Occipital lobe (tissue), 1 donor: ENCODE measurements at regions not wholly inside any gene's neighbourhood (a gene's known extent, or its start where the extent isn't known, plus 50 kb on each side); places are given as distances from the start of the nearest gene placed in this dataset.
A peak's percentile ranks its signal among the peaks of the same experiment; 100 is the strongest.

ENCODE experiments used
- DNase-seq: peaks from one replicate; lab custom pipeline; 2025; lab: John Stamatoyannopoulos, UW

GRCh38 chr5:171625646-171626045 lies 160.0 kb upstream of the SMIM23 start:
- no peak for DNase-seq

- DNase-seq: no peak
These were observed 157.5 kb upstream of the SMIM23 start for GRCh38 chr5:171627936-171628632.

- DNase-seq: no peak
These were observed 157.0 kb upstream of the SMIM23 start for GRCh38 chr5:171628633-171628974.

GRCh38 chr5:171629221-171629620 lies 156.4 kb upstream of the SMIM23 start:
- DNase-seq: no peak

GRCh38 chr5:171629628-171630349 lies 155.8 kb upstream of the SMIM23 start:
- DNase-seq: peak; percentile 35

DNA sequence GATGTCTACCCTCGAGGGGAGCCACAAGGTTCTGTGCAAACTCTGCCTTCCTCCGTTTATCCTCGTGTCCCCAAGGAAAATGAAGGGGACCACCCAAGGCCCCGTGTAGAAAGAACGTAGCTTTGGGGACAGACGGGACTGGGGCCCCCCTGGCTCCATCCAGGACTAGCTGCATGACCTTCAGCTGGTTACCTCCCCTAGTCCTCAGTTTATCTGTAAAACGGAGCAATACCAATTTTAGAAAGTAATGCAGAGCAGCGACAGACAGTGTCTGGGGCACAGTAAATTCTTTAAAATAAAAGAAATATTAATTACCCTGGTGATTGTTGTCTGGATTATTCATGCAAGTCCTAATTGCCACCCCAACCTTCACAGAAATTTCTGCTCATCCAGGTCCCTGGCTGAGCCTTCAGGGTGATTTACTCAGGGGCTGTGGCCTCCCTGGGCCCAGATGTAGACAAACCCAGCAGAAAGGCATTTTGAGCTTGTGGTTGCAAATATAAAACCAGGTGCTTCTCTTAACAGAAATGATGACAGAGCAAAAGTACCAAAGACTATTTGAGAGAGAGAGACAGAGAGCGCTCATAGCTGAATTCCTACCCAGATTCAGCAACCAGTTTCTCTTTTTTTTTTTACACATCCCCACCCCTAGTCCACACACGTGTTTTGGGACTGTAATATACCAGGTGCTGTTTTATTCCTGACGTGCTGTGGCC lies 155.1 kb upstream of the SMIM23 start:
- DNase-seq: no peak

- DNase-seq: no peak
These were observed 153.0 kb upstream of the SMIM23 start for GRCh38 chr5:171632616-171633015.

DNA sequence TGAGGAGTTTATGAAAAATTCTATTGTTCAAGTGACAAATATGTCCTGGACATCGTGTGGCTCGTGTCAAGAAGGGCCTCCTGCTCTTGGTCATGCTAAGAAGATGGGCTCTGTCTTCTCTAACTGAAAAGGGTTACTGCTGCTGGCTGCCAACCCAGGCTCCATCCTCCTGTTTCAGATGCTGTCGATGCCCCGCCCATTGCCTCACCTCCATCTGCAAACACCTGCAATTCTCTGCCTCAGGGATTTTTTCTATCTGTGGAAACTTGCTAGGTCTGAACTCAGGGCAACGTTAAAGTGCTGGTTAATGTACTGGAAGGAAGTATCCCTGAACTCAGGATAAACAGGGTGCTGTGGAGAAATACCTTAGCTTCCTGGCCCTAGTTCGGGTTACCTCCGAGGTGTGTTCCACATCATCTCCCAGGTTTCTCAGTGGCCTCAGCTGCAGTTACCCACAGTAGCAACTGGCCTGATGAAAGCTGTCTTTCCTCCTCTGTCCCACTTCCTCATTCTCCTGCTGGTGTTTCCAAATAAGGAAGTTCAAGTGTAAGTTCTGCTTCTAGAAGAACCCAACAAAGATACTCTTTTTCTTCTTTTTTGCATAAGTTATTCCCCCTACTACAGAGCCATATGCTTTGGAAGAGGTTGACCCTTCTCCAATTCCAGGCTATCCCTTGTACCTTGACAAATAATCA lies 151.7 kb upstream of the SMIM23 start:
- no peak for DNase-seq

GRCh38 chr5:171634511-171634910 lies 151.1 kb upstream of the SMIM23 start:
- DNase-seq: no peak

GRCh38 chr5:171635028-171635427 lies 150.6 kb upstream of the SMIM23 start:
- no peak for DNase-seq

- no peak for DNase-seq
These were observed 149.9 kb upstream of the SMIM23 start for GRCh38 chr5:171635561-171636245.

DNA sequence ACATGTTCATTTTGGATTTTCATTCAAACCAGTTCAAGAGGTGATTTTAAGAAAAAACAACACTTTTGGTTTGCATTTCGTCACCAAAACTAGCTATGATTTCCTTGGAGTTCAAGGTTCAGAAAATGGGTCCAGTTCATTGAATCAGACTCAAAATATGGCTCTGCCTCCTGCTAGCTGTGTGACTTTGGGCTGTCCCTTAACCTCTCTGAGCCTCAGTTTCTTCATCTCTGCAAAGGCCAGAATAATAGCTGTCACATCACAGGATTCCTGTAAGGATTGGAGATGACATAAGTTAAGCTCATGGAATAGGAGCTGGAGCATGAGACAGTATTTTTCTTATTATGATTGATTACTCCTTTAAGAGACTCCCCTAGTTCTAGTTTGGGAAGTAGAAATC lies 147.8 kb upstream of the SMIM23 start:
- no peak for DNase-seq

GRCh38 chr5:171639205-171639621 lies 146.4 kb upstream of the SMIM23 start:
- no peak for DNase-seq

GRCh38 chr5:171639966-171640365 lies 145.7 kb upstream of the SMIM23 start:
- no peak for DNase-seq

GRCh38 chr5:171640480-171640879 lies 145.1 kb upstream of the SMIM23 start:
- no peak for DNase-seq

DNA sequence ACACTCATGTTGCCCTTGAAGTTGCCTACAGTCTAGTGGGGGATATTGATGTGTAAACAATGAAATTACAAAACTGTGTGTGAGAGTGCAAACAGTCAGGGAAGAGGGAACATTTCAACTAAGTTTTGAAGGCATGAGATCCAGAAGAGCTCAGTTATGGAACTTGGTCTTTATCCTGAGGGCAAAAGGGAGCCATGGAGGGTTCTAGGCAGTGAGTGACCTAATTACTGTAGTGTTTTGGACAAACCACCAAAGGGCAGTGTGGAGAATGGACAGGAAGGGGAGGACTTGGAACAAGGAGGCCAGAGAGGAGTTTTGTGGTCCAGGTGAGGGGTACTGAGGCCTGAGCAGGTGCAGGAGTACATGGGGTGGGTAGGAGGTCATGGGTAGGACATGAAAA lies 143.7 kb upstream of the SMIM23 start:
- DNase-seq: no peak

- DNase-seq: no peak
These were observed 142.7 kb upstream of the SMIM23 start for GRCh38 chr5:171642894-171643293.

DNA sequence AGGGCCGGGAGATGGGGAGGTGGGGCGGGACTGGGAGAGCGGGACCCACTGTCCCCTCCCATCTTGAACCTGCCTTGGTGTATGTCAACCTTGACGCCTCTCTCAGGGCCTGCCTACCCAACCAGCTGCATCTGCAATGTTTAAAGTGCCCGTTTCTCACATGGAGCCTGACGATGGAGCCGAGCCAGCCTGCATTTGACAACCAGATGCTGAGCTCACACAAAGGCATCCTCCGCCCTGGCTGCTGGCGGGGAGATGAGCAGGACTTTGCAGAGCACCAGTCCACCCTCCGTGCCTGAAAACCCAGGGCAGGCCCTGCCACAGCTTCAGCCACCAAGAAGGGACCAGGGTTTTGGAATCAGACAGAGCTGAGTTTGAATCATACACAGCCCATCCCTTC lies 141.1 kb upstream of the SMIM23 start:
- DNase-seq: peak; percentile 65

DNA sequence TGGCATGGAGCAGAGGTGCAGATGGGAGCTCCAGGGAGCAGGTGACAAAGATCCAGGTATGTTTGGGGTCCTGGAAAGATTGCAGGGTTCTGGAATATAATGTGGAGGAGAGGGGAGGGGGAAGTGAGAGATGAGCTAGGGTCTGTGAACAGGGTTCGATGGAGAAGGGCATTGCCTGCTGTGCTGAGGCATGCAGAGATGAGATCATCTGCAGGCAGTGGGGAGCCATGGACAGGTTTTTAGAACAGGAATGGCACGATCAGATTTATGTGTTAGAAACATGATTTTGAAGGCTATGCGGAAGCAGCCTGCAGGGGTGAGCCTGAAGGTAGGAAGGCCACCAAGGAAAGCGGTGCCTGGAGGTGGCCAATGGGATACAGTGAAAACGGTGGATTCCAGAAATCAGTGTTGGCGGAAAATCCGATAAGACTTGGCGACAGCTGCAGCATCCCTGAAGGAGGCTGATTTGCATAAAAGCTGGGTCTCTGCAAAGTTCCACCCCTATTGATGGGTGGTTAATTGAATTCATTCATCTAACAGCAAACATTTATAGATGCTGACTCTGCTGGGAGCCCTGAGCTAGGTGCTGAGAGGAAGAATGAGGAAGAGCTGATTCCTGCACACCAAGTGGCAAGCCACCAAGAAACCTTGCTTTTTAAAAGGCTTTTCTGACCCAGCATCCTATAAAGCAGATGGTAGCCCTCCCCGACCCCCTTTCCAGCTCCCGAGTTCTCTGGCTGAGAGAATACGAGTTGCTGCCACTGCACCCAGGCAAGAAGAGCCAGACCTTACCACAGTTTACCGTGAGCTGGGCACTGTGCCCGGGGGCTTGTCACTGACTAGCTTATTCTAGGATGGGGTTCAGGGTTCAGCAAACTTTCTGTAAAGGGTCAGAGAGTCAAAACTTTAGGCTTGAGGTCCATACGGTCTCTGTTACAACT lies 139.2 kb upstream of the SMIM23 start:
- no peak for DNase-seq
